Neural cell (in vitro differentiated cells): ENCODE measurements at regions not wholly inside any gene's neighbourhood (a gene's known extent, or its start where the extent isn't known, plus 50 kb on each side); places are given as distances from the start of the nearest gene placed in this dataset.

Experiments used
- CTCF ChIP-seq: fragments of 450-650 bp; IDR thresholded peaks from 2 replicates; pipeline ENCODE4 v1.5.1; 2014; ENCODE audit warnings: antibody characterized with exemption, mild to moderate bottlenecking, moderate library complexity; ENCODE audit not compliant: poor library complexity, severe bottlenecking
- EP300 ChIP-seq: fragments of 450-650 bp; conservative IDR thresholded peaks from 2 replicates; pipeline ENCODE4 v1.6.1; 2014; ENCODE audit warnings: antibody characterized with exemption, mild to moderate bottlenecking, moderate library complexity; ENCODE audit not compliant: poor library complexity, severe bottlenecking
- EZH2 ChIP-seq: fragments of 200-600, 300-800 bp; shearing (Covaris generic), sonication (generic); IDR thresholded peaks from 2 replicates; pipeline ENCODE4 v1.6.1; 2014; ENCODE audit warnings: antibody characterized with exemption, low read length, borderline replicate concordance, mild to moderate bottlenecking; ENCODE audit not compliant: insufficient read depth, poor library complexity, severe bottlenecking
- POLR2AphosphoS5 ChIP-seq: IDR thresholded peaks from 2 replicates; pipeline ENCODE4 v1.6.1; 2012
- TAF1 ChIP-seq: IDR thresholded peaks from 2 replicates; pipeline ENCODE4 v1.6.1; 2012; ENCODE audit warnings: low read depth

GRCh38 chr5:173774271-173774761 lies 113.8 kb upstream of the CPEB4 start:
- TF ChIP-seq TAF1 (no peak), CTCF (no peak), EZH2 (no peak), EP300 (no peak), POLR2AphosphoS5 (no peak)
